Endothelial cell of umbilical vein (primary cell): ENCODE measurements at regions not wholly inside any gene's neighbourhood (a gene's known extent, or its start where the extent isn't known, plus 50 kb on each side); places are given as distances from the start of the nearest gene placed in this dataset.

Source experiments
- BruUV-seq: library from RNA; stranded (reverse); fragments of 400-500 nt; replicated peaks from 2 replicates; lab custom pipeline; 2021; lab: Mats Ljungman, UMichigan
- CTCF ChIA-PET: fragments of 300-600, 350-600 bp; sonication (Branson Sonifier 250); formaldehyde crosslinking; loops from one replicate; lab custom pipeline; 2021; ENCODE audit warnings: antibody characterized with exemption, inconsistent platforms; lab: Charles Lee
- POLR2A ChIA-PET: fragments of 300-600, 350-600 bp; sonication (Branson Sonifier 250); formaldehyde crosslinking; loops from one replicate; lab custom pipeline; 2021; ENCODE audit warnings: antibody characterized with exemption, inconsistent platforms; lab: Charles Lee
- DNase-seq: peaks from one replicate; pipeline ENCODE4 v3.0.0-alpha.2; 2011; ENCODE audit warnings: low read depth, low spot score
- FAIRE-seq: peaks from 2 replicates; lab custom pipeline; 2011; peaks lifted over from hg19 to GRCh38; lab: Jason Lieb, UNC
- H2AFZ ChIP-seq: 2 replicates; pipeline ENCODE4 v1.6.0; 2012; ENCODE audit warnings: low read depth, low read length, control low read depth, inconsistent platforms
- H3K27ac ChIP-seq: 2 replicates; pipeline ENCODE4 v1.5.1; 2011; ENCODE audit warnings: low read depth, mild to moderate bottlenecking, control low read depth, low read length, moderate library complexity; ENCODE audit not compliant: insufficient read depth
- H3K27me3 ChIP-seq, 2 experiments: 2 replicates each; pipeline versions ENCODE4 v1.6.0 to v1.6.1; 2011; ENCODE audit warnings: low read length in 2 of 2, mixed read lengths in 1 of 2; ENCODE audit not compliant: control insufficient read depth in 2 of 2, insufficient read depth in 2 of 2
- H3K36me3 ChIP-seq, 2 experiments: 2 replicates in 1 of 2; 3 replicates in 1 of 2; pipeline ENCODE4 v1.5.1; 2011; ENCODE audit warnings: low read length in 2 of 2, mild to moderate bottlenecking in 1 of 2, moderate library complexity in 1 of 2; ENCODE audit not compliant: control insufficient read depth in 2 of 2, insufficient read depth in 2 of 2; ENCODE audit errors: extremely low read depth in 1 of 2
- H3K4me1 ChIP-seq: 3 replicates; pipeline ENCODE4 v1.5.1; 2011; ENCODE audit warnings: mild to moderate bottlenecking, low read length; ENCODE audit not compliant: control insufficient read depth, insufficient read depth; ENCODE audit errors: extremely low read depth
- H3K4me2 ChIP-seq: 2 replicates; pipeline ENCODE4 v1.6.1; 2011; ENCODE audit warnings: low read length, control low read depth, mixed read lengths; ENCODE audit not compliant: insufficient read depth
- H3K4me3 ChIP-seq, 3 experiments: fragments of 200-600 bp in 1 of 3; sonication (generic), shearing (Covaris generic) in 1 of 3; replicated peaks in 1 of 3; 2 replicates each; pipeline ENCODE4 v1.5.1; 2011 to 2016; ENCODE audit warnings: control low read depth in 3 of 3, low read length in 3 of 3, mild to moderate bottlenecking in 2 of 3, inconsistent platforms in 1 of 3, low read depth in 1 of 3, moderate library complexity in 1 of 3; ENCODE audit not compliant: insufficient read depth in 1 of 3
- H3K79me2 ChIP-seq: 2 replicates; pipeline ENCODE4 v1.6.0; 2012; ENCODE audit warnings: low read length, inconsistent platforms; ENCODE audit not compliant: control insufficient read depth, insufficient read depth
- H3K9ac ChIP-seq: replicated peaks from 2 replicates; pipeline ENCODE3; 2011; ENCODE audit warnings: low read length, control low read depth; ENCODE audit not compliant: insufficient read depth; ENCODE audit errors: extremely low read depth
- H3K9me1 ChIP-seq: replicated peaks from 3 replicates; pipeline ENCODE4 v1.6.0; 2011; ENCODE audit warnings: mild to moderate bottlenecking, low read length; ENCODE audit not compliant: control insufficient read depth, insufficient read depth; ENCODE audit errors: extremely low read depth
- H3K9me3 ChIP-seq: replicated peaks from 2 replicates; pipeline ENCODE4 v1.5.1; 2012; ENCODE audit warnings: low read length, inconsistent platforms; ENCODE audit not compliant: control insufficient read depth, insufficient read depth
- H4K20me1 ChIP-seq: replicated peaks from 2 replicates; pipeline ENCODE3; 2011; ENCODE audit warnings: mild to moderate bottlenecking, low read length; ENCODE audit not compliant: control insufficient read depth, insufficient read depth; ENCODE audit errors: extremely low read depth
- EZH2 ChIP-seq: IDR thresholded peaks from 2 replicates; pipeline ENCODE4 v1.6.1; 2012; ENCODE audit warnings: borderline replicate concordance, low read depth, mild to moderate bottlenecking, moderate library complexity, low read length, inconsistent platforms; ENCODE audit not compliant: severe bottlenecking
- FOS ChIP-seq: IDR thresholded peaks from 2 replicates; pipeline ENCODE4 v1.6.1; 2011; ENCODE audit warnings: mild to moderate bottlenecking, low read length, moderate library complexity, borderline replicate concordance; ENCODE audit not compliant: insufficient read depth
- GATA2 ChIP-seq: IDR thresholded peaks from 2 replicates; pipeline ENCODE4 v1.7.0; 2011; ENCODE audit warnings: low read depth, mild to moderate bottlenecking, moderate library complexity, mixed read lengths, low read length; ENCODE audit not compliant: insufficient read length, insufficient read depth
- JUN ChIP-seq: IDR thresholded peaks from 2 replicates; pipeline ENCODE4 v1.6.1; 2011; ENCODE audit warnings: borderline replicate concordance, low read depth; ENCODE audit not compliant: insufficient read length, insufficient read depth
- MYC ChIP-seq: IDR thresholded peaks from one replicate; pipeline ENCODE4 v1.6.1; 2011; ENCODE audit warnings: mild to moderate bottlenecking, low read depth, low read length
- POLR2A ChIP-seq: IDR thresholded peaks from 2 replicates; pipeline ENCODE4 v1.6.1; 2012; ENCODE audit warnings: low read depth, mild to moderate bottlenecking, control low read depth, low read length
- POLR2AphosphoS5 ChIP-seq: IDR thresholded peaks from 2 replicates; pipeline ENCODE4 v1.6.1; 2012; ENCODE audit warnings: low read depth, mild to moderate bottlenecking, control low read depth, low read length, moderate library complexity; ENCODE audit not compliant: insufficient read depth
- dilution Hi-C: fragments of 300-500 bp; cut with MboI; formaldehyde crosslinking; loops from one replicate; pipeline ENCODE4 v1.15.0; 2019; ENCODE audit warnings: low sequenced_read_pairs; ENCODE audit not compliant: extremely low pct_ligation_motif_present
- intact Hi-C: fragments of 100-400 bp; cut with micrococcal nuclease; formaldehyde crosslinking; loops from one replicate; pipeline ENCODE4 v1.10.0; 2022
- TF ChIP-seq, protein P1 (sequence below), 2 donors: IDR thresholded peaks; 1 replicate in 1 of 2; 2 replicates in 1 of 2; pipeline ENCODE4 v1.5.1; 2011; ENCODE audit warnings: low read length in 2 of 2, mild to moderate bottlenecking in 2 of 2, moderate library complexity in 2 of 2, control low read depth in 1 of 2, inconsistent platforms in 1 of 2, low read depth in 1 of 2; ENCODE audit not compliant: insufficient read depth in 1 of 2; ENCODE audit errors: extremely low read depth in 1 of 2
- TF ChIP-seq, protein P2 (sequence below): IDR thresholded peaks from 2 replicates; pipeline ENCODE4 v1.6.1; 2011; ENCODE audit not compliant: insufficient read depth, insufficient read length

DNA sequence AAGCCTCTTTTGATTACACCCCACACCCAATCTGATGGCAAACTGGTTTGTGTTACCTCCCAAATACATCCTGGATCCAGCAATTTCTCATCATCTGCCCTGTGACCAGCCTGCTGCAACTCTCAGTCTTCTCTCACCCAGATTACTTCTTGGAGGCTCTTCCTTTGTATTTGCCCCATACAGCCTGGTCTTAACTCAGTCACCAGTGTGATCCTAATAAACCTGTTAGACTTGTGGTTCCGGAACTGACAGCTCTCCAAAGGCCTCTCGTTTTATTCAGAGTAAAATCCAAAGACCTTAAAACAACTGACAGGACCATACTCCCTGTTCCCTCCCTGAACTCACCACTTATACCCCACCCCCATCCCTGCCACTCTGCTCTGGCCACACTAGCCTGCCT lies 228.2 kb upstream of the PAPPA start:
- Histone ChIP-seq H3K9ac (no peak overlapping the region), H4K20me1 (no peaks in the 10 kb centered on the region), H3K4me2 (no peak overlapping the region), H2AFZ (no peak overlapping the region), H3K4me3 (no peak overlapping the region), H3K9me1 (no peaks in the 10 kb centered on the region), H3K27ac (no peak overlapping the region), H3K79me2 (no peaks in the 10 kb centered on the region), H3K9me3 (no peaks in the 10 kb centered on the region), H3K27me3 (no peaks in the 10 kb centered on the region), H3K36me3 (no peaks in the 10 kb centered on the region), H3K4me1 (no peaks in the 10 kb centered on the region)
- FAIRE-seq (no peak), DNase-seq (no peak)
- TF ChIP-seq GATA2 (no peak), JUN (no peak), EZH2 (no peak), MYC (no peak), POLR2AphosphoS5 (no peak)
- TF ChIP-seq, protein P1, sequence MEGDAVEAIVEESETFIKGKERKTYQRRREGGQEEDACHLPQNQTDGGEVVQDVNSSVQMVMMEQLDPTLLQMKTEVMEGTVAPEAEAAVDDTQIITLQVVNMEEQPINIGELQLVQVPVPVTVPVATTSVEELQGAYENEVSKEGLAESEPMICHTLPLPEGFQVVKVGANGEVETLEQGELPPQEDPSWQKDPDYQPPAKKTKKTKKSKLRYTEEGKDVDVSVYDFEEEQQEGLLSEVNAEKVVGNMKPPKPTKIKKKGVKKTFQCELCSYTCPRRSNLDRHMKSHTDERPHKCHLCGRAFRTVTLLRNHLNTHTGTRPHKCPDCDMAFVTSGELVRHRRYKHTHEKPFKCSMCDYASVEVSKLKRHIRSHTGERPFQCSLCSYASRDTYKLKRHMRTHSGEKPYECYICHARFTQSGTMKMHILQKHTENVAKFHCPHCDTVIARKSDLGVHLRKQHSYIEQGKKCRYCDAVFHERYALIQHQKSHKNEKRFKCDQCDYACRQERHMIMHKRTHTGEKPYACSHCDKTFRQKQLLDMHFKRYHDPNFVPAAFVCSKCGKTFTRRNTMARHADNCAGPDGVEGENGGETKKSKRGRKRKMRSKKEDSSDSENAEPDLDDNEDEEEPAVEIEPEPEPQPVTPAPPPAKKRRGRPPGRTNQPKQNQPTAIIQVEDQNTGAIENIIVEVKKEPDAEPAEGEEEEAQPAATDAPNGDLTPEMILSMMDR (IDR thresholded peaks at IDR 0.05; ENCODE audit: extremely low read depth in 1 of 2, insufficient read depth in 1 of 2, low read depth in 1 of 2, low read length in 2 of 2) = no peak
- intact Hi-C loops = no loop called here
- ChIA-PET CTCF (no interaction called here), POLR2A (no interaction called here)
- dilution Hi-C loops = no loop called here
- BruUV-seq = no TSS peak

DNA sequence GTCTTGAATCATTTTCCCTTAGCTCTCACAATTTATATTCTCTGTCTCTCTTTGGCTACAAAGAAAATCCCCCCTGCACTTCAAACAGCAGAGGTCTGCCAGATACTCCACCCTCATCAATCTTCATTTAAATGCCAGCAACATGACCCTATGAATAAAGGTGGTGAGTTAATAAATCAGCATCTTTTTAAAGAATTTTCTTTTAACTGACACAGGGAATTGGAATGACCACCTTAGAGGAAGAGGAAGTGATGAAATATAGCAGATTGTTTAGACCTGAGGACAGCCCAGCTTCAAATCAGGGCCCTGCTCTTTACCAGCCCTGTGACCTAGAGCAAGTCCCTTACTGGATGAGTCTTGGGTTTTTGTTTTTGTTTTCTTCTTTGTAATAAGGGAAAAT lies 223.1 kb upstream of the PAPPA start:
- ChIA-PET POLR2A (no interaction called here), CTCF (no interaction called here)
- Histone ChIP-seq H3K4me2 (no peak overlapping the region), H3K9me3 (peaks cover 2% of the 10 kb centered on the region), H3K36me3 (no peaks in the 10 kb centered on the region), H3K9me1 (no peaks in the 10 kb centered on the region), H3K4me3 (no peak overlapping the region), H4K20me1 (no peaks in the 10 kb centered on the region), H3K27me3 (no peaks in the 10 kb centered on the region), H3K27ac (no peak overlapping the region), H3K79me2 (no peaks in the 10 kb centered on the region), H3K4me1 (no peaks in the 10 kb centered on the region), H2AFZ (no peak overlapping the region), H3K9ac (no peak overlapping the region)
- TF ChIP-seq GATA2 (no peak), POLR2A (no peak), POLR2AphosphoS5 (no peak), EZH2 (no peak), FOS (no peak), MYC (no peak), JUN (no peak)
- TF ChIP-seq, protein P1 (IDR thresholded peaks at IDR 0.05; ENCODE audit: extremely low read depth in 1 of 2, insufficient read depth in 1 of 2, low read depth in 1 of 2, low read length in 2 of 2) = no peak
- TF ChIP-seq, protein P2, sequence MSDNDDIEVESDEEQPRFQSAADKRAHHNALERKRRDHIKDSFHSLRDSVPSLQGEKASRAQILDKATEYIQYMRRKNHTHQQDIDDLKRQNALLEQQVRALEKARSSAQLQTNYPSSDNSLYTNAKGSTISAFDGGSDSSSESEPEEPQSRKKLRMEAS = no peak
- dilution Hi-C loops = no loop called here
- BruUV-seq = no TSS peak
- intact Hi-C loops = no loop called here
- DNase-seq = no peak
- FAIRE-seq = no peak
